ENCODE measurements at regions not wholly inside any gene's neighbourhood (a gene's known extent, or its start where the extent isn't known, plus 50 kb on each side); places are given as distances from the start of the nearest gene placed in this dataset.

GRCh38 chr10:2020836-2021235 is 283.5 kb upstream of the ADARB2 start:
- WGBS, 5 donors: 30 to 53% (median 42%) methylated on average over 4 of the region's 4 CpGs
- no peaks in the 10 kb centered on the region for H3K4me1 ChIP-seq
- intact Hi-C loops (cut with DNase I; ENCODE audit: low total_unique reads): no loop called here
- TF ChIP-seq POLR2AphosphoS5 (IDR thresholded peaks at IDR 0.05) (no peak), POLR2A (IDR thresholded peaks at IDR 0.05) (no peak)
- TF ChIP-seq, protein P1, sequence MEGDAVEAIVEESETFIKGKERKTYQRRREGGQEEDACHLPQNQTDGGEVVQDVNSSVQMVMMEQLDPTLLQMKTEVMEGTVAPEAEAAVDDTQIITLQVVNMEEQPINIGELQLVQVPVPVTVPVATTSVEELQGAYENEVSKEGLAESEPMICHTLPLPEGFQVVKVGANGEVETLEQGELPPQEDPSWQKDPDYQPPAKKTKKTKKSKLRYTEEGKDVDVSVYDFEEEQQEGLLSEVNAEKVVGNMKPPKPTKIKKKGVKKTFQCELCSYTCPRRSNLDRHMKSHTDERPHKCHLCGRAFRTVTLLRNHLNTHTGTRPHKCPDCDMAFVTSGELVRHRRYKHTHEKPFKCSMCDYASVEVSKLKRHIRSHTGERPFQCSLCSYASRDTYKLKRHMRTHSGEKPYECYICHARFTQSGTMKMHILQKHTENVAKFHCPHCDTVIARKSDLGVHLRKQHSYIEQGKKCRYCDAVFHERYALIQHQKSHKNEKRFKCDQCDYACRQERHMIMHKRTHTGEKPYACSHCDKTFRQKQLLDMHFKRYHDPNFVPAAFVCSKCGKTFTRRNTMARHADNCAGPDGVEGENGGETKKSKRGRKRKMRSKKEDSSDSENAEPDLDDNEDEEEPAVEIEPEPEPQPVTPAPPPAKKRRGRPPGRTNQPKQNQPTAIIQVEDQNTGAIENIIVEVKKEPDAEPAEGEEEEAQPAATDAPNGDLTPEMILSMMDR (IDR thresholded peaks at IDR 0.05 in 8 of 11, conservative IDR thresholded peaks at IDR 0.05 in 3 of 11): no peak
- DNase-seq: no peak
- no peaks in the 10 kb centered on the region for H3K9me3 ChIP-seq
- no peak overlapping the region for H3K4me3 ChIP-seq
- no peaks in the 10 kb centered on the region for H3K27me3 ChIP-seq (replicated peaks in 1 of 7)
- H3K27ac ChIP-seq: no peak overlapping the region
- no peaks in the 10 kb centered on the region for H3K36me3 ChIP-seq

- TF ChIP-seq, protein P1 (IDR thresholded peaks at IDR 0.05 in 8 of 11, conservative IDR thresholded peaks at IDR 0.05 in 3 of 11): no peak
- TF ChIP-seq POLR2A (IDR thresholded peaks at IDR 0.05) (no peak), POLR2AphosphoS5 (IDR thresholded peaks at IDR 0.05) (no peak)
- Histone ChIP-seq H3K27ac (no peak overlapping the region), H3K36me3 (no peaks in the 10 kb centered on the region), H3K4me1 (no peaks in the 10 kb centered on the region), H3K4me3 (no peak overlapping the region), H3K9me3 (no peaks in the 10 kb centered on the region), H3K27me3 (replicated peaks in 1 of 7) (no peaks in the 10 kb centered on the region)
- intact Hi-C loops (cut with DNase I; ENCODE audit: low total_unique reads): no loop called here
- 80 to 90% (median 88%) methylated on average over 12 of the region's 12 CpGs for WGBS, 5 donors
- no peak for DNase-seq
Measured at GRCh38 chr10:2019803-2020202, 282.5 kb upstream of the ADARB2 start.

DNA sequence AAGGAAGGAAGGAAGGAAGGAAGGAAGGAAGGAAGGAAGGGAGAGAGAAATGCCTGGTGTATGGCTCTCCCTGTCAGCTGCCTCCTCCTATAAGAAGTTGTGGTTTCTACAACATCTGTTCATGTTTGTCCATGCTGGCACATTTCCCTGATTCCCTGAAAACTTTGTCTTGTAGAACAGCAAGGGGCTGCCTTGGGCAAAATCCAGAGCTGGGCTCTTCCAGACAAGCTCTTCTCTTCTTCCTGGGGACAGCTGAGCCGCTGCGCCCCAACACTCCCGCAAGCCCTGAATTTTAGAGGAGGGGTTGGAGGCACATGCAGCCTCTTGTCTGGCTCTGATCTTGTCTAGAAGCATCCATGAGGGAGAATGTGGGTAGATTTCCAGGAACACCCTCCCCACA is 282.0 kb upstream of the ADARB2 start:
- H3K36me3 ChIP-seq: no peaks in the 10 kb centered on the region
- H3K4me3 ChIP-seq: no peak overlapping the region
- H3K4me1 ChIP-seq: no peaks in the 10 kb centered on the region
- no peak overlapping the region for H3K27ac ChIP-seq
- no peak for DNase-seq
- TF ChIP-seq, protein P1 (IDR thresholded peaks at IDR 0.05 in 8 of 11, conservative IDR thresholded peaks at IDR 0.05 in 3 of 11): no peak
- TF ChIP-seq POLR2AphosphoS5 (IDR thresholded peaks at IDR 0.05): no peak
- TF ChIP-seq POLR2A (IDR thresholded peaks at IDR 0.05): no peak
- intact Hi-C loops (cut with DNase I; ENCODE audit: low total_unique reads): no loop called here
- no peaks in the 10 kb centered on the region for H3K9me3 ChIP-seq
- H3K27me3 ChIP-seq (replicated peaks in 1 of 7): no peaks in the 10 kb centered on the region
- WGBS, 5 donors: 94 to 99% (median 95%) methylated on average over 3 of the region's 3 CpGs

- WGBS, 5 donors: 91 to 95% (median 93%) methylated on average over 12 of the region's 12 CpGs
- no peak overlapping the region for H3K27ac ChIP-seq
- H3K9me3 ChIP-seq: peaks cover 0 to under 1% (median 0%) of the 10 kb centered on the region in 8 donors
- no peak for TF ChIP-seq POLR2AphosphoS5 (IDR thresholded peaks at IDR 0.05)
- no peak for TF ChIP-seq POLR2A (IDR thresholded peaks at IDR 0.05)
- TF ChIP-seq, protein P1 (IDR thresholded peaks at IDR 0.05 in 8 of 11, conservative IDR thresholded peaks at IDR 0.05 in 3 of 11): no peak
- intact Hi-C loops (cut with DNase I; ENCODE audit: low total_unique reads): no loop called here
- no peak overlapping the region for H3K4me3 ChIP-seq
- no peak for DNase-seq
- H3K27me3 ChIP-seq (replicated peaks in 1 of 7): no peaks in the 10 kb centered on the region
- H3K36me3 ChIP-seq: no peaks in the 10 kb centered on the region
- no peaks in the 10 kb centered on the region for H3K4me1 ChIP-seq
Measured at GRCh38 chr10:2014541-2014940, 277.2 kb upstream of the ADARB2 start.

All from spleen (tissue), 11 donors.